ENCODE measurements at regions not wholly inside any gene's neighbourhood (a gene's known extent, or its start where the extent isn't known, plus 50 kb on each side); places are given as distances from the start of the nearest gene placed in this dataset.

- peak; percentile 13 for TF ChIP-seq CTCF (conservative IDR thresholded peaks at IDR 0.05; ENCODE audit: low read depth, low read length)
- H3K4me3 ChIP-seq (ENCODE audit: low read depth, low read length): no peak overlapping the region
- DNase-seq (ENCODE audit: low read depth): peak; percentile 16
These were observed 261.6 kb downstream of the WDR11 start for GRCh38 chr10:121112579-121113384.

GRCh38 chr10:121113385-121113696 lies 262.2 kb downstream of the WDR11 start:
- peak; percentile 1 for DNase-seq (ENCODE audit: low read depth)
- no peak overlapping the region for H3K4me3 ChIP-seq (ENCODE audit: low read depth, low read length)
- no peak for TF ChIP-seq CTCF (conservative IDR thresholded peaks at IDR 0.05; ENCODE audit: low read depth, low read length)

- no peak for DNase-seq (ENCODE audit: low read depth)
- no peak overlapping the region for H3K4me3 ChIP-seq (ENCODE audit: low read depth, low read length)
- no peak for TF ChIP-seq CTCF (conservative IDR thresholded peaks at IDR 0.05; ENCODE audit: low read depth, low read length)
These were observed 262.7 kb downstream of the WDR11 start for GRCh38 chr10:121113911-121114310.

GRCh38 chr10:121115154-121115553 lies 264.0 kb downstream of the WDR11 start:
- TF ChIP-seq CTCF (conservative IDR thresholded peaks at IDR 0.05; ENCODE audit: low read depth, low read length): no peak
- no peak for DNase-seq (ENCODE audit: low read depth)
- no peak overlapping the region for H3K4me3 ChIP-seq (ENCODE audit: low read depth, low read length)

- no peak for DNase-seq (ENCODE audit: low read depth)
These were observed 270.3 kb downstream of the WDR11 start for GRCh38 chr10:121121462-121121861.

GRCh38 chr10:121127151-121127906 lies 276.2 kb downstream of the WDR11 start:
- no peak overlapping the region for H3K4me3 ChIP-seq (ENCODE audit: low read depth, low read length)
- TF ChIP-seq CTCF (conservative IDR thresholded peaks at IDR 0.05; ENCODE audit: low read depth, low read length): no peak
- no peak for DNase-seq (ENCODE audit: low read depth)

More at GRCh38 chr10:121121462-121121861, 270.3 kb downstream of the WDR11 start:
- no peak for TF ChIP-seq CTCF (conservative IDR thresholded peaks at IDR 0.05; ENCODE audit: low read depth, low read length)
- no peak overlapping the region for H3K4me3 ChIP-seq (ENCODE audit: low read depth, low read length)

All from choroid plexus epithelial cell (primary cell).